GM18870 (cell line): ENCODE measurements at regions not wholly inside any gene's neighbourhood (a gene's known extent, or its start where the extent isn't known, plus 50 kb on each side); places are given as distances from the start of the nearest gene placed in this dataset.
"Not testable (repeated sequence)": the region's sequence is repeated elsewhere in the genome, so short reads cannot be mapped to it uniquely, and the experiment has no call there.

ENCODE experiments used
- ATAC-seq: cut with Tn5 transposase; IDR thresholded peaks from one replicate; pipeline ENCODE4 v1.9.1; 2021; ENCODE audit warnings: moderate library complexity; ENCODE audit not compliant: unreplicated experiment

- ATAC-seq: not testable (repeated sequence)
Measured at GRCh38 chr3:14272959-14273560, 94.4 kb downstream of the LSM3 start.

- ATAC-seq: no peak
Measured at GRCh38 chr3:14273901-14274611, 95.4 kb downstream of the LSM3 start.

- no peak for ATAC-seq
Measured at GRCh38 chr3:14274612-14274936, 96.0 kb downstream of the LSM3 start.

GRCh38 chr3:14274999-14275961 lies 96.7 kb downstream of the LSM3 start:
- ATAC-seq: no peak

GRCh38 chr3:14275962-14276909 lies 97.6 kb downstream of the LSM3 start:
- ATAC-seq: no peak

- no peak for ATAC-seq
Measured at GRCh38 chr3:14277557-14277956, 98.9 kb downstream of the LSM3 start.

GRCh38 chr3:14278265-14278798 lies 99.7 kb downstream of the LSM3 start:
- ATAC-seq: no peak

- no peak for ATAC-seq
Measured at GRCh38 chr3:14278799-14279625, 100.4 kb downstream of the LSM3 start.

GRCh38 chr3:14279626-14280061 lies 101.0 kb downstream of the LSM3 start:
- no peak for ATAC-seq

GRCh38 chr3:14280326-14280725 lies 101.7 kb downstream of the LSM3 start:
- ATAC-seq: no peak

- no peak for ATAC-seq
Measured at GRCh38 chr3:14281053-14281452, 102.4 kb downstream of the LSM3 start.

GRCh38 chr3:14282001-14282705 lies 103.5 kb downstream of the LSM3 start:
- ATAC-seq: no peak

GRCh38 chr3:14282706-14283075 lies 104.1 kb downstream of the LSM3 start:
- ATAC-seq: no peak

- no peak for ATAC-seq
Measured at GRCh38 chr3:14283092-14283812, 104.6 kb downstream of the LSM3 start.

GRCh38 chr3:14283813-14284438 lies 105.3 kb downstream of the LSM3 start:
- no peak for ATAC-seq

GRCh38 chr3:14284694-14285547 lies 106.3 kb downstream of the LSM3 start:
- no peak for ATAC-seq

GRCh38 chr3:14285548-14285925 lies 106.9 kb downstream of the LSM3 start:
- ATAC-seq: no peak
